ENCODE measurements at regions not wholly inside any gene's neighbourhood (a gene's known extent, or its start where the extent isn't known, plus 50 kb on each side); places are given as distances from the start of the nearest gene placed in this dataset.

DNA sequence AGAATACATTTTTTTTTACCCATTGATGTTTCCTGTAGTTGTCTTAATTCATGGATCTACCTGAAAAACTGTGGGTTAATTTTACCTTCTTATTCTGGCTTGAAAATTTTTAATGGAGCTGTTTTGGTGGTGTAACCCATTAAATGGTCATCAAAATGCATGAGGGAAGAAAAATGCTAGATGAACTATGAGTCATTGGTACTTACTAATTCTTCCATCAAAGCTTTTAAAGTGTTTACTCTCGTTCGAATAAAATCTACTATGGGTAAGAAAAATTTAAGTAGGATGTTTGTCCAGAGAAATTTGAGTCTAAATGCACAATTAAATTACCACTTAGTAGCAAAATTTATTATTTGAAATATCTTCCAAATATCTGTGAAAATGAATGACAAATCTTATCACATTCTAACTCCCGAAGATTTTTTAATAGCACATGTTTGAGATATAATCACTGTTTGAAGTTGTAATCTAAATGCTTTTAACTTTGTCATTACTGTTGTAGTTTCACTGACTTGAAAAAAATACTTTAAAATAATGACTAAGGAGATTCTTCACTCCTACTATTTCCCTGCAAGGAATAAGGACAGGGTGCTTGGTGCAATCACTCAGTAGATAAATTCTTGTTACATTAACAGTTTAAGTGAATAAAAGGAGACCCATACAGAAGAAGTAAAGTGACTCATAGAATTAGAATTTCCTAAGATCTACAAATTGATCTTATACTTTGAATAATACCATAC is 437.7 kb downstream of the IRS2 start:
- no peaks in the 10 kb centered on the region for H3K27me3 ChIP-seq
- DNase-seq (no peak), ATAC-seq (no peak)
- intact Hi-C loops (cut with DNase I): loop anchor here (5.0 kb wide), 1 partner anchor 141 kb away; no protein-coding TSS in a partner anchor
- no peaks in the 10 kb centered on the region for H3K4me1 ChIP-seq
- no peaks in the 10 kb centered on the region for H3K9me3 ChIP-seq
- H3K4me3 ChIP-seq: no peak overlapping the region
- H3K27ac ChIP-seq: no peak overlapping the region
- H3K36me3 ChIP-seq: no peaks in the 10 kb centered on the region
- TF ChIP-seq, protein P1, sequence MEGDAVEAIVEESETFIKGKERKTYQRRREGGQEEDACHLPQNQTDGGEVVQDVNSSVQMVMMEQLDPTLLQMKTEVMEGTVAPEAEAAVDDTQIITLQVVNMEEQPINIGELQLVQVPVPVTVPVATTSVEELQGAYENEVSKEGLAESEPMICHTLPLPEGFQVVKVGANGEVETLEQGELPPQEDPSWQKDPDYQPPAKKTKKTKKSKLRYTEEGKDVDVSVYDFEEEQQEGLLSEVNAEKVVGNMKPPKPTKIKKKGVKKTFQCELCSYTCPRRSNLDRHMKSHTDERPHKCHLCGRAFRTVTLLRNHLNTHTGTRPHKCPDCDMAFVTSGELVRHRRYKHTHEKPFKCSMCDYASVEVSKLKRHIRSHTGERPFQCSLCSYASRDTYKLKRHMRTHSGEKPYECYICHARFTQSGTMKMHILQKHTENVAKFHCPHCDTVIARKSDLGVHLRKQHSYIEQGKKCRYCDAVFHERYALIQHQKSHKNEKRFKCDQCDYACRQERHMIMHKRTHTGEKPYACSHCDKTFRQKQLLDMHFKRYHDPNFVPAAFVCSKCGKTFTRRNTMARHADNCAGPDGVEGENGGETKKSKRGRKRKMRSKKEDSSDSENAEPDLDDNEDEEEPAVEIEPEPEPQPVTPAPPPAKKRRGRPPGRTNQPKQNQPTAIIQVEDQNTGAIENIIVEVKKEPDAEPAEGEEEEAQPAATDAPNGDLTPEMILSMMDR (IDR thresholded peaks at IDR 0.05): no peak

DNA sequence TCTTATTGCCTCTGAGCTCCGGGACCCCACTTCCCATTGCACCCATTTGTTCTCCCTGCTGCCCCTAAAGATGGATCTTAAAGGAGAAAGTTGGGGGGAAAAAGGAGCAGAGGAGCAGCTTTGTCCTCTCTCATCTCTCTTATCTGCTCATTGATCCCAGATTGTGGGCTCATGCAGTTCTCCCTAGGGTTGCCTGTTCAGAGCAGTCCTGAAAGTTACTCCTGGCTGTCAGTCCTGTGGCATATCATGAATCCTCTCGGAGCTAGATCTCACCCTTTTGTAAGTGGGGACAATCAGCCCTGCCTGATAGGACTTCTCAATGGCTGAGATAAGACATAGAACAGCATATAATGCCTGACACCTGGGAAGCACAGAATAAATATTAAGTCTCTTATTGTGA is 440.3 kb downstream of the IRS2 start:
- no peaks in the 10 kb centered on the region for H3K36me3 ChIP-seq
- intact Hi-C loops (cut with DNase I): loop anchor here (5.0 kb wide), 1 partner anchor 139 kb away; no protein-coding TSS in a partner anchor
- ATAC-seq (no peak), DNase-seq (no peak)
- H3K27me3 ChIP-seq: no peaks in the 10 kb centered on the region
- H3K9me3 ChIP-seq: no peaks in the 10 kb centered on the region
- no peak overlapping the region for H3K4me3 ChIP-seq
- no peaks in the 10 kb centered on the region for H3K4me1 ChIP-seq
- H3K27ac ChIP-seq: no peak overlapping the region
- TF ChIP-seq, protein P1 (IDR thresholded peaks at IDR 0.05): no peak

DNA sequence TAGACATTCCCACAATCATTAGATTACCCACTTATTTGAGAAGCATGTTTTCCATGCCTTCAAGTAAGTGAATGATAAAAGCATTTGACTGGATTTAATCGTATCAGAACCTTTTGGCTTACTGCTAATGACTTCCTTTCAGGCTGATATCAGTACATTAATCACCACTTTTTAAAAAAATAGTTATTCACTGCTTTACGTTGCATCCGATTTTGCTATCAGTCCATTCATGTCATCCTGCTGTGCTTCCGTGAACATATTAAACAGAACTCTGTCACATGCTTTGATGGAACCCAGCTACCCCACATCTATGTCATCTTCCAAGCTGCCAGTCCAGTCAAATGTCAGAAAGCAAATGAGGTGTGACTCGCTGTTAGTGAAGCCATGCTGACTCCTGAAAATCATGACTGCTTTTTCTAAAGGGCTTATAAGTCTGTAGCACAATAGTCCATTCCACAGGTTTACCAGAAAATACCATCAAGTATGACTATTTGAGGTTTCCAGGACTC is 440.9 kb downstream of the IRS2 start:
- DNase-seq (no peak), ATAC-seq (no peak)
- Histone ChIP-seq H3K36me3 (no peaks in the 10 kb centered on the region), H3K4me1 (no peaks in the 10 kb centered on the region), H3K27me3 (no peaks in the 10 kb centered on the region), H3K9me3 (no peaks in the 10 kb centered on the region), H3K4me3 (no peak overlapping the region), H3K27ac (no peak overlapping the region)
- TF ChIP-seq, protein P1 (IDR thresholded peaks at IDR 0.05): no peak
- intact Hi-C loops (cut with DNase I): loop anchor here (5.0 kb wide), 1 partner anchor 138 kb away; no protein-coding TSS in a partner anchor

DNA sequence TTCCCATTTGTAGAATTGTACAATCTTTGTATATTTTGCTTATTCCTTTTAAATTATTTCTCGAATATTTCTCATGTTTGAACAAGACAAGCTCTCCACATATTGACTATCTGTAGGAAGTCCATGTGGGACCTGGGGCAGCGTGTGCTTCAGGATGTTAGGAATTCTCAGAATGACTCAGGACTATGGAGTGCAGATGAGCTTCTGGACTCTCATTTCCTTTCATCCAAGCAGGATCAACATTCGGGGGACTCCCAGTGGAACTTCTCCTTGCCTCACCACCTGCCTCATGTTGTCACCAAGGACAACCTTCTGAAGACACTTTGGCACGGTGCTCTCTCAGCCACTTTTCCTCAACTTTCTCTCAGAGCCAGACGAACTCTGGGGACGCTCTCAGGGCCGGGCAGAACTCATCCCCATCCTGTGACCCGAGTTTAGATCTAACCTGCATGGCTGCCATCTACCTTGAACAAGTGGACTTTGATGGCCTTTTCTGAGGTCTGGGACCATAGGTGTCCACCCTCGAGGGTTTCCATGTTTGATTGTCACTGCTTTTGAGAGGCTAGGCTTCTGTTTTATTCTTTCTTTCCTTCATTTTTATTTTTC is 441.7 kb downstream of the IRS2 start:
- intact Hi-C loops (cut with DNase I): loop anchor here (5.0 kb wide), 1 partner anchor 137 kb away; no protein-coding TSS in a partner anchor
- H3K27me3 ChIP-seq: no peaks in the 10 kb centered on the region
- DNase-seq: no peak
- TF ChIP-seq, protein P1 (IDR thresholded peaks at IDR 0.05): no peak
- no peak overlapping the region for H3K27ac ChIP-seq
- H3K4me3 ChIP-seq: no peak overlapping the region
- no peaks in the 10 kb centered on the region for H3K36me3 ChIP-seq
- no peaks in the 10 kb centered on the region for H3K4me1 ChIP-seq
- no peak for ATAC-seq
- no peaks in the 10 kb centered on the region for H3K9me3 ChIP-seq

DNA sequence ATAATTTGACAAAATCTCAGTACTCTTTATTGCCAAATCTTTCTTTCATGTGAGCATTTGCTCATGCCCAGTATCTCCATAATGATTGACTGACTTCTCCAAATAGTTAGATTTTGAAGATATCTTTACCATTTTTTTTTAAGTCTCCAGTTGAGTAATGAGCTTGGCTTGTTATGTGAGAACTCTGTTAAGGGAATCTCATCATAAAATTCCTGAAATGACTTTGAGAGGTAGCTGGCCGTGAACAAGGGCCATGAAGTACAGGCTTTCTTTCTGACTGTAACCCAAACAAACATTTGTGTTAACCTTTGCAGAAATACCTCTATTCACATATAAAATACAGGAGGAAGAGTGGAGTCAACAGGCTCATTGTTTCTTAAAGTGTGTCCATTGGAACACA is 449.7 kb downstream of the IRS2 start:
- H3K4me3 ChIP-seq: no peak overlapping the region
- DNase-seq: no peak
- ATAC-seq: peak; percentile 57
- no peaks in the 10 kb centered on the region for H3K4me1 ChIP-seq
- H3K9me3 ChIP-seq: no peaks in the 10 kb centered on the region
- H3K36me3 ChIP-seq: no peaks in the 10 kb centered on the region
- TF ChIP-seq, protein P1 (IDR thresholded peaks at IDR 0.05): no peak
- intact Hi-C loops (cut with DNase I): no loop called here
- H3K27me3 ChIP-seq: no peaks in the 10 kb centered on the region
- H3K27ac ChIP-seq: no peak overlapping the region

Measured in upper lobe of right lung (tissue), 1 donor.